Transverse colon (tissue), 4 donors: ENCODE measurements at regions not wholly inside any gene's neighbourhood (a gene's known extent, or its start where the extent isn't known, plus 50 kb on each side); places are given as distances from the start of the nearest gene placed in this dataset.

Experiments used
- DNase-seq: peaks from one replicate; pipeline ENCODE4 v3.0.0-alpha.2; 2019
- H3K27ac ChIP-seq, 4 donors: fragments of 200-600 bp; sonication (generic); 2 replicates each; pipeline ENCODE4 v1.5.1; 2016 to 2018; ENCODE audit warnings: inconsistent platforms in 4 of 4
- H3K27me3 ChIP-seq: fragments of 200-600 bp; sonication (generic); 2 replicates; pipeline ENCODE4 v1.5.1; 2017; ENCODE audit warnings: inconsistent platforms
- H3K36me3 ChIP-seq, 4 donors: fragments of 200-600 bp; sonication (generic); 2 replicates each; pipeline ENCODE4 v1.5.1; 2017 to 2019; ENCODE audit warnings: inconsistent platforms in 4 of 4
- H3K4me1 ChIP-seq, 4 donors: fragments of 200-600 bp; sonication (generic); 2 replicates each; pipeline ENCODE4 v1.5.1; 2017 to 2020; ENCODE audit warnings: inconsistent platforms in 4 of 4
- H3K4me3 ChIP-seq, 4 donors: fragments of 200-600 bp; sonication (generic); 1 replicate in 1 of 4; 2 replicates in 3 of 4; pipeline versions ENCODE4 v1.5.1 to v1.6.1; 2017 to 2019; ENCODE audit warnings: inconsistent platforms in 4 of 4
- H3K9me3 ChIP-seq, 2 donors: fragments of 200-600 bp; sonication (generic); 2 replicates each; pipeline ENCODE4 v1.5.1; 2017 to 2019; ENCODE audit warnings: inconsistent platforms in 2 of 2
- CTCF ChIP-seq, 5 experiments: fragments of 200-600 bp in 3 of 5; fragments of 450-650 bp in 2 of 5; sonication (generic) in 3 of 5; IDR thresholded peaks; 1 replicate in 2 of 5; 2 replicates in 3 of 5; pipeline ENCODE4 v1.5.1; 2016 to 2017; ENCODE audit warnings: antibody characterized with exemption in 5 of 5, inconsistent platforms in 3 of 5, mild to moderate bottlenecking in 2 of 5, moderate library complexity in 1 of 5
- EP300 ChIP-seq: sonication (generic); formaldehyde crosslinking; IDR thresholded peaks from one replicate; pipeline ENCODE4 v1.6.1; 2017; ENCODE audit warnings: antibody characterized with exemption, low read depth
- POLR2A ChIP-seq: fragments of 450-650 bp; IDR thresholded peaks from one replicate; pipeline ENCODE4 v1.6.1; 2016; ENCODE audit warnings: antibody characterized with exemption, mild to moderate bottlenecking, moderate library complexity
- POLR2AphosphoS5 ChIP-seq, 3 donors: sonication (generic); formaldehyde crosslinking; IDR thresholded peaks; one replicate each; pipeline ENCODE4 v1.6.1; 2016; ENCODE audit warnings: antibody characterized with exemption in 3 of 3
- whole genome bisulfite sequencing, 2 donors: methylation state at CpG; one replicate each; pipeline ENCODE4 v1.1.5; 2018; ENCODE audit warnings: low coverage in 1 of 2; 5-methylcytosine and 5-hydroxymethylcytosine counted together
- in situ Hi-C, 4 donors: fragments of 200-750 bp; cut with MboI; loops; one replicate each; pipeline versions ENCODE4 v1.15.0 to v1.15.1; 2017; ENCODE audit warnings: low sequenced_read_pairs in 3 of 4, low pct_ligation_motif_present in 1 of 4, low pct_unique_long_range_greater_than_20kb in 1 of 4
- intact Hi-C: fragments of 100-400 bp; cut with DNase I; formaldehyde crosslinking; loops from one replicate; pipeline ENCODE4 v1.15.1; 2023; ENCODE audit warnings: low total_unique reads

- in situ Hi-C loops, result loop anchor here (10.0 to 25.0 kb wide), 4 partner anchors 186 to 714 kb away; no protein-coding TSS in a partner anchor
- Histone ChIP-seq H3K27ac (no peak overlapping the region), H3K4me3 (no peak overlapping the region), H3K9me3 (no peaks in the 10 kb centered on the region), H3K4me1 (peaks cover 0 to 12% (median 5%) of the 10 kb centered on the region in 4 donors), H3K36me3 (no peaks in the 10 kb centered on the region), H3K27me3 (no peaks in the 10 kb centered on the region)
- DNase-seq, result no peak
- WGBS, 2 donors, result 83 to 95% methylated on average over 2 of the region's 2 CpGs
- TF ChIP-seq EP300 (no peak), CTCF (IDR thresholded peaks at IDR 0.05) (no peak), POLR2A (no peak), POLR2AphosphoS5 (IDR thresholded peaks at IDR 0.05) (no peak)
- intact Hi-C loops, result no loop called here
Observed at GRCh38 chr6:142698751-142699150, 246.2 kb downstream of the HIVEP2 start.

- WGBS, 2 donors, result 60 to 89% methylated on average over 1 to 2 of the region's 2 CpGs
- in situ Hi-C loops (loop anchor here (10.0 to 25.0 kb wide), 4 partner anchors 185 to 713 kb away; no protein-coding TSS in a partner anchor), intact Hi-C loops (no loop called here)
- Histone ChIP-seq H3K27me3 (no peaks in the 10 kb centered on the region), H3K36me3 (no peaks in the 10 kb centered on the region), H3K27ac (no peak overlapping the region), H3K4me3 (no peak overlapping the region), H3K9me3 (no peaks in the 10 kb centered on the region), H3K4me1 (peaks cover 0 to 12% (median 5%) of the 10 kb centered on the region in 4 donors)
- TF ChIP-seq POLR2A, result no peak
- TF ChIP-seq CTCF (IDR thresholded peaks at IDR 0.05), result no peak
- no peak for TF ChIP-seq POLR2AphosphoS5 (IDR thresholded peaks at IDR 0.05)
- TF ChIP-seq EP300, result no peak
- no peak for DNase-seq
Observed at GRCh38 chr6:142699391-142699790, 245.6 kb downstream of the HIVEP2 start.

- TF ChIP-seq POLR2AphosphoS5 (IDR thresholded peaks at IDR 0.05) (no peak), CTCF (IDR thresholded peaks at IDR 0.05) (no peak), EP300 (no peak), POLR2A (no peak)
- intact Hi-C loops, result no loop called here
- 90 to 91% methylated on average over 4 of the region's 4 CpGs for whole genome bisulfite sequencing, 2 donors
Observed at GRCh38 chr6:142700032-142700431, 244.9 kb downstream of the HIVEP2 start.

GRCh38 chr6:142700671-142701312 is 244.2 kb downstream of the HIVEP2 start:
- intact Hi-C loops (no loop called here), in situ Hi-C loops (no loop called here)
- peaks cover 0 to 9% (median 4%) of the 10 kb centered on the region in 4 donors for H3K4me1 ChIP-seq
- no peaks in the 10 kb centered on the region for H3K36me3 ChIP-seq
- H3K9me3 ChIP-seq, result no peaks in the 10 kb centered on the region
- no peak overlapping the region for H3K27ac ChIP-seq
- no peak for DNase-seq
- TF ChIP-seq POLR2AphosphoS5 (IDR thresholded peaks at IDR 0.05) (no peak), EP300 (no peak), CTCF (IDR thresholded peaks at IDR 0.05) (no peak), POLR2A (no peak)
- WGBS, 2 donors, result 85% methylated on average over 7 of the region's 7 CpGs; no CpG with 5 or more reads in 1 of the 2 donors
- H3K27me3 ChIP-seq, result no peaks in the 10 kb centered on the region
- H3K4me3 ChIP-seq, result no peak overlapping the region

More at GRCh38 chr6:142700032-142700431, 244.9 kb downstream of the HIVEP2 start:
- Histone ChIP-seq H3K27ac (no peak overlapping the region), H3K9me3 (no peaks in the 10 kb centered on the region), H3K27me3 (no peaks in the 10 kb centered on the region), H3K36me3 (no peaks in the 10 kb centered on the region), H3K4me3 (no peak overlapping the region), H3K4me1 (peaks cover 0 to 12% (median 5%) of the 10 kb centered on the region in 4 donors)
- DNase-seq, result no peak
- in situ Hi-C loops, result no loop called here
